Thoracic aorta (tissue), 2 donors: ENCODE measurements at regions not wholly inside any gene's neighbourhood (a gene's known extent, or its start where the extent isn't known, plus 50 kb on each side); places are given as distances from the start of the nearest gene placed in this dataset.
A peak's percentile ranks its signal among the peaks of the same experiment; 100 is the strongest.
"Not testable (repeated sequence)": the region's sequence is repeated elsewhere in the genome, so short reads cannot be mapped to it uniquely, and the experiment has no call there.

Source experiments
- ATAC-seq: fragments of 150-250 bp; one replicate; pipeline ENCODE4 v1.8.0; 2017; ENCODE audit warnings: low read depth; ENCODE audit not compliant: insufficient number of reproducible peaks, low FRiP score
- DNase-seq: peaks from one replicate; pipeline ENCODE4 v3.0.0-alpha.2; 2020; ENCODE audit warnings: low spot score
- H3K27ac ChIP-seq, 2 donors: fragments of 200-600 bp; sonication (generic); 1 replicate in 1 of 2; 2 replicates in 1 of 2; pipeline ENCODE4 v1.5.1; 2016; ENCODE audit warnings: mild to moderate bottlenecking in 2 of 2, moderate library complexity in 2 of 2
- H3K27me3 ChIP-seq: fragments of 200-600 bp; sonication (generic); replicated peaks from 2 replicates; pipeline ENCODE4 v1.6.0; 2016; ENCODE audit warnings: mild to moderate bottlenecking; ENCODE audit not compliant: insufficient read depth
- H3K36me3 ChIP-seq: fragments of 200-600 bp; sonication (generic); one replicate; pipeline ENCODE4 v1.5.1; 2016
- H3K4me1 ChIP-seq, 2 donors: fragments of 200-600 bp; sonication (generic); 1 replicate in 1 of 2; 2 replicates in 1 of 2; pipeline versions ENCODE4 v1.5.1 to v1.6.0; 2016; ENCODE audit warnings: low read depth in 2 of 2, mild to moderate bottlenecking in 1 of 2; ENCODE audit not compliant: control insufficient read depth in 1 of 2
- H3K4me3 ChIP-seq: fragments of 200-600 bp; sonication (generic); 2 replicates; pipeline ENCODE4 v1.5.1; 2016; ENCODE audit warnings: mild to moderate bottlenecking
- H3K9me3 ChIP-seq: fragments of 200-600 bp; sonication (generic); 2 replicates; pipeline ENCODE4 v1.5.1; 2016
- CTCF ChIP-seq: fragments of 200-600 bp; sonication (generic); IDR thresholded peaks from one replicate; pipeline ENCODE4 v1.5.1; 2019; ENCODE audit warnings: antibody characterized with exemption

GRCh38 chr9:82419696-82420486 is 431.3 kb downstream of the SPATA31D1 start:
- no peaks in the 10 kb centered on the region for H3K27me3 ChIP-seq
- H3K27ac ChIP-seq, result no peak overlapping the region
- no peaks in the 10 kb centered on the region for H3K36me3 ChIP-seq
- TF ChIP-seq CTCF, result no peak
- H3K9me3 ChIP-seq, result no peaks in the 10 kb centered on the region
- DNase-seq, result no peak
- ATAC-seq, result no peak
- H3K4me1 ChIP-seq, result peaks cover 2 to 15% of the 10 kb centered on the region in 2 donors
- H3K4me3 ChIP-seq, result no peak overlapping the region

GRCh38 chr9:82421498-82421897 is 432.9 kb downstream of the SPATA31D1 start:
- Histone ChIP-seq H3K27ac (no peak overlapping the region), H3K4me1 (peaks cover 2 to 15% of the 10 kb centered on the region in 2 donors), H3K9me3 (no peaks in the 10 kb centered on the region), H3K4me3 (no peak overlapping the region), H3K36me3 (no peaks in the 10 kb centered on the region), H3K27me3 (no peaks in the 10 kb centered on the region)
- ATAC-seq (peak; percentile 50), DNase-seq (no peak)
- no peak for TF ChIP-seq CTCF

- Histone ChIP-seq H3K4me3 (no peak overlapping the region), H3K27me3 (no peaks in the 10 kb centered on the region), H3K36me3 (no peaks in the 10 kb centered on the region), H3K27ac (no peak overlapping the region), H3K4me1 (peaks cover 2 to 11% of the 10 kb centered on the region in 2 donors), H3K9me3 (no peaks in the 10 kb centered on the region)
- ATAC-seq (no peak), DNase-seq (no peak)
- no peak for TF ChIP-seq CTCF
Measured at GRCh38 chr9:82423700-82424099, 435.1 kb downstream of the SPATA31D1 start.

- DNase-seq (no peak), ATAC-seq (no peak)
- H3K36me3 ChIP-seq, result no peaks in the 10 kb centered on the region
- H3K27me3 ChIP-seq, result no peaks in the 10 kb centered on the region
- no peak for TF ChIP-seq CTCF
- H3K9me3 ChIP-seq, result no peaks in the 10 kb centered on the region
- H3K4me1 ChIP-seq, result peaks cover 2 to 11% of the 10 kb centered on the region in 2 donors
- no peak overlapping the region for H3K27ac ChIP-seq
- no peak overlapping the region for H3K4me3 ChIP-seq
Measured at GRCh38 chr9:82424599-82425120, 436.1 kb downstream of the SPATA31D1 start.

GRCh38 chr9:82431121-82431520 is 442.5 kb downstream of the SPATA31D1 start:
- H3K9me3 ChIP-seq, result peaks cover 6% of the 10 kb centered on the region
- H3K27ac ChIP-seq, result no peak overlapping the region
- no peak for ATAC-seq
- no peak overlapping the region for H3K4me3 ChIP-seq
- H3K27me3 ChIP-seq, result no peaks in the 10 kb centered on the region
- no peak for TF ChIP-seq CTCF
- H3K4me1 ChIP-seq, result no peaks in the 10 kb centered on the region
- no peaks in the 10 kb centered on the region for H3K36me3 ChIP-seq
- no peak for DNase-seq

- H3K9me3 ChIP-seq, H3K27me3 ChIP-seq, H3K27ac ChIP-seq, H3K4me1 ChIP-seq, H3K4me3 ChIP-seq, DNase-seq, H3K36me3 ChIP-seq, ATAC-seq: not testable (repeated sequence)
Measured at GRCh38 chr9:82433290-82433931, 444.8 kb downstream of the SPATA31D1 start.
